Astrocyte of the cerebellum (primary cell): ENCODE measurements at regions not wholly inside any gene's neighbourhood (a gene's known extent, or its start where the extent isn't known, plus 50 kb on each side); places are given as distances from the start of the nearest gene placed in this dataset.

Experiments
- DNase-seq: peaks from one replicate; pipeline ENCODE4 v3.0.0-alpha.2; 2011; ENCODE audit warnings: low read depth
- H3K4me3 ChIP-seq: 2 replicates; pipeline ENCODE4 v1.5.1; 2011; ENCODE audit warnings: mild to moderate bottlenecking, low read depth, low read length, moderate library complexity
- in situ Hi-C: cut with HindIII; loops from 2 replicates; pipeline ENCODE4 v1.10.0; 2017; ENCODE audit warnings: low sequenced_read_pairs
- TF ChIP-seq, protein P1 (sequence below): IDR thresholded peaks from 2 replicates; pipeline ENCODE4 v1.5.1; 2012; ENCODE audit warnings: low read length, low read depth, moderate library complexity, mild to moderate bottlenecking; ENCODE audit errors: missing control alignments

GRCh38 chr6:79396625-79397024 is 140.6 kb downstream of the LCA5 start:
- no peak overlapping the region for H3K4me3 ChIP-seq
- TF ChIP-seq, protein P1, sequence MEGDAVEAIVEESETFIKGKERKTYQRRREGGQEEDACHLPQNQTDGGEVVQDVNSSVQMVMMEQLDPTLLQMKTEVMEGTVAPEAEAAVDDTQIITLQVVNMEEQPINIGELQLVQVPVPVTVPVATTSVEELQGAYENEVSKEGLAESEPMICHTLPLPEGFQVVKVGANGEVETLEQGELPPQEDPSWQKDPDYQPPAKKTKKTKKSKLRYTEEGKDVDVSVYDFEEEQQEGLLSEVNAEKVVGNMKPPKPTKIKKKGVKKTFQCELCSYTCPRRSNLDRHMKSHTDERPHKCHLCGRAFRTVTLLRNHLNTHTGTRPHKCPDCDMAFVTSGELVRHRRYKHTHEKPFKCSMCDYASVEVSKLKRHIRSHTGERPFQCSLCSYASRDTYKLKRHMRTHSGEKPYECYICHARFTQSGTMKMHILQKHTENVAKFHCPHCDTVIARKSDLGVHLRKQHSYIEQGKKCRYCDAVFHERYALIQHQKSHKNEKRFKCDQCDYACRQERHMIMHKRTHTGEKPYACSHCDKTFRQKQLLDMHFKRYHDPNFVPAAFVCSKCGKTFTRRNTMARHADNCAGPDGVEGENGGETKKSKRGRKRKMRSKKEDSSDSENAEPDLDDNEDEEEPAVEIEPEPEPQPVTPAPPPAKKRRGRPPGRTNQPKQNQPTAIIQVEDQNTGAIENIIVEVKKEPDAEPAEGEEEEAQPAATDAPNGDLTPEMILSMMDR, result no peak
- in situ Hi-C loops, result no loop called here
- no peak for DNase-seq

DNA sequence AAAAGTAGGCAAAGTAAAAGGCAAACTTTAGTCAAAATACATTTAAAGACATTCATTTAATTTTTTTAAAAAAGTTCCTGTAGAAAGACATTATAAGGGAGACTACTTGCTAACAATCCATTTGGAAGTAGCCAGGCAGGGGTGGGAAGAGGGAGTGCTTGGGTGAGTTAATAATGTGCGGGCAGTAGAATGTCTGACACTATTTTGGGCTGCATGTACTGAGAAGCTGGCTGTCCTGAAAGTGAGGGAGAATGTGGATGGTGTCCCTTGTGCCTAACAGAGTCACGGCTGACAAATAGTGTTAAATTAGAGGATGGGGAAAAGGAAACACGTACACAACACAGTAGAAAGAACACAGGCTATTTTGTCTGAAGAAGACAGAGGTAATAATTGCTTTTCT is 142.5 kb downstream of the LCA5 start:
- TF ChIP-seq, protein P1, result no peak
- H3K4me3 ChIP-seq, result no peak overlapping the region
- in situ Hi-C loops, result no loop called here
- no peak for DNase-seq

DNA sequence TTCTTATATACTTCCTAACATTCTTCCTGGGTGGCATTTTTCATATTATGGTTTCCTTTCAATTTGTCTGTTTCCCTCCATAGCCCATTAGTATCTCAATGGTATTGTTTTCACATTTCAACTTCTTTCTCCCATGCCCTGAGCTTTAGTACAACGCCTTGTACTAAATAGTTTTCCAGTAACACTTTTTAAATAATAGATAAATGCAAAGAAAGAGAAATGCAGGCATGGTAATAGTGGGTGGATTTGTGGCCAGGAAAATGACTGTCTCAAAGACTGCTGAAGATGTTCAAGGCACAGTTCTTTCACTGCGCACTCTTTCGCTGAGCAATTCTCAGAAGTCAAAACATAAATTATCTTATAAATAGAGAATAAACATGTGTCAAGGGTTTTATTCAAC is 145.1 kb downstream of the LCA5 start:
- H3K4me3 ChIP-seq, result no peak overlapping the region
- in situ Hi-C loops, result no loop called here
- DNase-seq, result no peak
- TF ChIP-seq, protein P1, result no peak

- no peak overlapping the region for H3K4me3 ChIP-seq
- TF ChIP-seq, protein P1, result no peak
- in situ Hi-C loops, result no loop called here
- no peak for DNase-seq
These were observed 145.8 kb downstream of the LCA5 start for GRCh38 chr6:79391480-79391879.

- in situ Hi-C loops, result no loop called here
- TF ChIP-seq, protein P1, result no peak
- no peak overlapping the region for H3K4me3 ChIP-seq
- peak; percentile 23 for DNase-seq
These were observed 151.3 kb downstream of the LCA5 start for GRCh38 chr6:79385893-79386292.

GRCh38 chr6:79385333-79385732 is 150.9 kb upstream of the HMGN3 start:
- TF ChIP-seq, protein P1, result no peak
- no peak for DNase-seq

DNA sequence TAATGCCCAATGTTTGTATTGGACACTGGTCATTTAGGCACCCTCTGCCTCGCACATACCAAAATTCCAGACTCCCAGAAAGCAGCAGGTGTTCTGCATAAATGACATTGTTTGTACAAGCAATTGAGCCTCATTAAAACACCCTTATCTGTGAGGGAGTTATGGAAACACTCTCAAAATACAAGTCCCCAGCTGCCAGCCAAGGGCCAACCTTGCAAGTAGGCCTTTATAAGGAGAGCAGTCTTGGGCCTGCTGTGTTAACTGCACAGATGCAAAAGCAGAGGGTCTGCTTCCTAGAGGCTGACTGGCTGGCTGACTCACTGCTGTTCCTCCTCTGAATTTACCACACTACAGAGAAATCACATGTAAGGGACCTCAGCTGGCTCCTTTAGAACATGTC is 150.4 kb upstream of the HMGN3 start:
- no peak overlapping the region for H3K4me3 ChIP-seq
- in situ Hi-C loops, result no loop called here
- TF ChIP-seq, protein P1, result no peak
- DNase-seq, result no peak

More at GRCh38 chr6:79385333-79385732, 150.9 kb upstream of the HMGN3 start:
- in situ Hi-C loops, result no loop called here
- no peak overlapping the region for H3K4me3 ChIP-seq
